HCT116 (cell line): ENCODE measurements at regions not wholly inside any gene's neighbourhood (a gene's known extent, or its start where the extent isn't known, plus 50 kb on each side); places are given as distances from the start of the nearest gene placed in this dataset.

Source experiments
- CTCF ChIP-seq, 3 experiments: fragments of 200-600 bp in 1 of 3; sonication (generic) in 1 of 3; IDR thresholded peaks in 2 of 3; conservative IDR thresholded peaks in 1 of 3; 2 replicates each; pipeline ENCODE4 v1.5.1; 2012 to 2017; ENCODE audit warnings: low read depth in 2 of 3, low read length in 2 of 3, antibody characterized with exemption in 1 of 3, borderline replicate concordance in 1 of 3, control low read depth in 1 of 3, mild to moderate bottlenecking in 1 of 3, mixed read lengths in 1 of 3, mixed run types in 1 of 3, moderate library complexity in 1 of 3; ENCODE audit not compliant: insufficient read depth in 1 of 3
- MAX ChIP-seq: IDR thresholded peaks from 2 replicates; pipeline ENCODE4 v1.6.1; 2012

- TF ChIP-seq CTCF (IDR thresholded peaks at IDR 0.05 in 2 of 3, conservative IDR thresholded peaks at IDR 0.05 in 1 of 3; ENCODE audit: borderline replicate concordance in 1 of 3, insufficient read depth in 1 of 3, low read depth in 2 of 3, low read length in 2 of 3) = no peak
- TF ChIP-seq MAX = no peak
These were observed 396.1 kb upstream of the GNPDA2 start for GRCh38 chr4:45122406-45122805.
